Body of pancreas (tissue), 4 donors: ENCODE measurements at regions not wholly inside any gene's neighbourhood (a gene's known extent, or its start where the extent isn't known, plus 50 kb on each side); places are given as distances from the start of the nearest gene placed in this dataset.

ENCODE experiments used
- POLR2A ChIP-seq, 3 donors: fragments of 450-650 bp; IDR thresholded peaks; one replicate each; pipeline ENCODE4 v1.6.1; 2016; ENCODE audit warnings: antibody characterized with exemption in 3 of 3, mild to moderate bottlenecking in 2 of 3
- TF ChIP-seq, protein P1 (sequence below), 7 experiments: fragments of 450-650 bp in 4 of 7; fragments of 200-600 bp in 3 of 7; sonication (generic) in 3 of 7; IDR thresholded peaks; one replicate each; pipeline ENCODE4 v1.5.1; 2016 to 2019; ENCODE audit warnings: antibody characterized with exemption in 7 of 7

DNA sequence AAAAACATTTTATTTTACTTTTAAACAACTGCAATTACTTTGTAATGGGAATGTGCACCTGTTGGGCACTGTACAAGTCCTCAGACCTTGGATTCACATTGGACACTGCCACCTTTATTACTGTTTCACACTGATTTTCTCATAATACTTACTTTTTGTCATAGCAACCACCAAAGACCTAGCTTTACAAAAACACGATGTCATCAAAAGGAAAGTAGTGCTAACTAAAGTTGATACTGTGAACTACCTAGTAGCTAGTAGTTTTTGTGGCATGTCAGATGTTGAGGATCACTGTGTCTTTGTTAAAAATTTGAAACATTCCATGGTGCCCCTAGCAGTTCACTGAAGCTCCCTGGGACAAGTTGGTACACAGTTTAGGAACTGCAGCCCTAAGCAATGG lies 62.9 kb upstream of the HOPX start:
- TF ChIP-seq, protein P1, sequence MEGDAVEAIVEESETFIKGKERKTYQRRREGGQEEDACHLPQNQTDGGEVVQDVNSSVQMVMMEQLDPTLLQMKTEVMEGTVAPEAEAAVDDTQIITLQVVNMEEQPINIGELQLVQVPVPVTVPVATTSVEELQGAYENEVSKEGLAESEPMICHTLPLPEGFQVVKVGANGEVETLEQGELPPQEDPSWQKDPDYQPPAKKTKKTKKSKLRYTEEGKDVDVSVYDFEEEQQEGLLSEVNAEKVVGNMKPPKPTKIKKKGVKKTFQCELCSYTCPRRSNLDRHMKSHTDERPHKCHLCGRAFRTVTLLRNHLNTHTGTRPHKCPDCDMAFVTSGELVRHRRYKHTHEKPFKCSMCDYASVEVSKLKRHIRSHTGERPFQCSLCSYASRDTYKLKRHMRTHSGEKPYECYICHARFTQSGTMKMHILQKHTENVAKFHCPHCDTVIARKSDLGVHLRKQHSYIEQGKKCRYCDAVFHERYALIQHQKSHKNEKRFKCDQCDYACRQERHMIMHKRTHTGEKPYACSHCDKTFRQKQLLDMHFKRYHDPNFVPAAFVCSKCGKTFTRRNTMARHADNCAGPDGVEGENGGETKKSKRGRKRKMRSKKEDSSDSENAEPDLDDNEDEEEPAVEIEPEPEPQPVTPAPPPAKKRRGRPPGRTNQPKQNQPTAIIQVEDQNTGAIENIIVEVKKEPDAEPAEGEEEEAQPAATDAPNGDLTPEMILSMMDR (IDR thresholded peaks at IDR 0.05): no peak
- TF ChIP-seq POLR2A (IDR thresholded peaks at IDR 0.05): no peak
